Stomach (tissue), 8 donors: ENCODE measurements at regions not wholly inside any gene's neighbourhood (a gene's known extent, or its start where the extent isn't known, plus 50 kb on each side); places are given as distances from the start of the nearest gene placed in this dataset.

Source experiments
- DNase-seq, 2 donors: peaks; one replicate each; pipeline versions ENCODE4 v3.0.0 to v3.0.0-alpha.2; 2013 to 2019
- H3K27ac ChIP-seq, 5 donors: fragments of 200-600 bp in 4 of 5; sonication (generic) in 4 of 5; one replicate each; pipeline ENCODE4 v1.5.1; 2013 to 2019; ENCODE audit warnings: mild to moderate bottlenecking in 1 of 5, moderate library complexity in 1 of 5
- H3K27me3 ChIP-seq, 3 donors: fragments of 200-600 bp; sonication (generic); one replicate each; pipeline ENCODE4 v1.5.1; 2017 to 2019; ENCODE audit warnings: mixed run types in 1 of 3
- H3K36me3 ChIP-seq, 4 donors: fragments of 200-600 bp; sonication (generic); 1 replicate in 3 of 4; 2 replicates in 1 of 4; pipeline ENCODE4 v1.5.1; 2016 to 2019
- H3K4me1 ChIP-seq, 4 donors: fragments of 200-600 bp; sonication (generic); one replicate each; pipeline ENCODE4 v1.5.1; 2016 to 2019
- H3K4me3 ChIP-seq, 4 donors: fragments of 200-600 bp; sonication (generic) in 3 of 4; one replicate each; pipeline ENCODE4 v1.5.1; 2016 to 2019; ENCODE audit warnings: mild to moderate bottlenecking in 1 of 4
- H3K9me3 ChIP-seq, 4 donors: fragments of 200-600 bp; sonication (generic); one replicate each; pipeline ENCODE4 v1.5.1; 2016 to 2019
- CTCF ChIP-seq, 7 experiments: fragments of 450-650 bp in 4 of 7; fragments of 200-600 bp in 3 of 7; sonication (generic) in 3 of 7; IDR thresholded peaks; one replicate each; pipeline ENCODE4 v1.5.1; 2016 to 2019; ENCODE audit warnings: antibody characterized with exemption in 7 of 7, control low read depth in 2 of 7, mild to moderate bottlenecking in 1 of 7
- EP300 ChIP-seq: sonication (generic); formaldehyde crosslinking; IDR thresholded peaks from one replicate; pipeline ENCODE4 v1.6.1; 2017; ENCODE audit warnings: antibody characterized with exemption
- POLR2A ChIP-seq, 4 donors: fragments of 450-650 bp; IDR thresholded peaks; one replicate each; pipeline ENCODE4 v1.6.1; 2016; ENCODE audit warnings: antibody characterized with exemption in 4 of 4, control low read depth in 2 of 4, mild to moderate bottlenecking in 1 of 4, moderate library complexity in 1 of 4
- POLR2AphosphoS5 ChIP-seq, 3 donors: sonication (generic); formaldehyde crosslinking; IDR thresholded peaks; one replicate each; pipeline ENCODE4 v1.6.1; 2016; ENCODE audit warnings: antibody characterized with exemption in 3 of 3
- WGBS, 5 donors: extraction: QIAGEN DNeasy Blood & Tissue Kit in 3 of 5; methylation state at CpG; one replicate each; pipeline versions ENCODE4 v1.1.5 to v1.1.7; 2013 to 2018; 5-methylcytosine and 5-hydroxymethylcytosine counted together
- intact Hi-C: fragments of 100-400 bp; cut with DNase I; formaldehyde crosslinking; loops from one replicate; pipeline ENCODE4 v1.15.1; 2023; ENCODE audit warnings: low total_unique reads
- donor health status: healthy with polysubstance abuse.
- donor health status: Bipolar disorder and iron deficiency.
- donor health status: healthy.

DNA sequence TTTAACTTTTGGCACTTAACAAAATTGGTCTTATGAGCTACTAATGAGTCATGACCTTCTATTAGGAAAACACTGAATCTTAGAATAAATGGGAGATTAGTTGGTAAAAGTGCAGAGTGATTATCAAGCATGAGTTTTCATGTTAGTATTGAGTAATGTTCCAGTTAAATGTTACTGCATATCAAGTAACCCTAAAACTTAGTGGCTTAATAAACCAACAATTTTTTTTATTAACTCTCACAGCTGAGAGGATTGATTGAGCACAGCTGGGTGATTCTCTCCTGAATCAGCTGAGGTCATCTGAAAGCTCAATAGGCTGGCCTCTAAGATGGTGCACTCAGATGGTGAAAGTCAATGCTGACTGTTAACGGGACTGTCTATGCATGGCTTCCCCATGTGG is 248.6 kb downstream of the BCL11B start:
- Histone ChIP-seq H3K4me3 (no peak overlapping the region), H3K4me1 (no peaks in the 10 kb centered on the region), H3K36me3 (no peaks in the 10 kb centered on the region), H3K27me3 (peaks cover 0 to 7% (median 0%) of the 10 kb centered on the region in 3 donors), H3K9me3 (no peaks in the 10 kb centered on the region), H3K27ac (no peak overlapping the region)
- TF ChIP-seq POLR2A (IDR thresholded peaks at IDR 0.05) (no peak), CTCF (IDR thresholded peaks at IDR 0.05) (no peak), EP300 (no peak), POLR2AphosphoS5 (IDR thresholded peaks at IDR 0.05) (no peak)
- intact Hi-C loops = no loop called here
- 29 to 80% (median 49%) methylated on average over 1 of the region's 1 CpG for WGBS, 5 donors
- DNase-seq = no peak

GRCh38 chr14:99024926-99025325 is 247.1 kb downstream of the BCL11B start:
- H3K27me3 ChIP-seq = peaks cover 0 to 7% (median 0%) of the 10 kb centered on the region in 3 donors
- H3K4me3 ChIP-seq = no peak overlapping the region
- intact Hi-C loops = no loop called here
- no peak overlapping the region for H3K27ac ChIP-seq
- no peak for DNase-seq
- H3K9me3 ChIP-seq = no peaks in the 10 kb centered on the region
- 57 to 78% (median 68%) methylated on average over 4 of the region's 4 CpGs for WGBS, 5 donors
- no peaks in the 10 kb centered on the region for H3K4me1 ChIP-seq
- TF ChIP-seq POLR2AphosphoS5 (IDR thresholded peaks at IDR 0.05) = no peak
- TF ChIP-seq POLR2A (IDR thresholded peaks at IDR 0.05) = no peak
- TF ChIP-seq EP300 = no peak
- no peak for TF ChIP-seq CTCF (IDR thresholded peaks at IDR 0.05)
- H3K36me3 ChIP-seq = no peaks in the 10 kb centered on the region

DNA sequence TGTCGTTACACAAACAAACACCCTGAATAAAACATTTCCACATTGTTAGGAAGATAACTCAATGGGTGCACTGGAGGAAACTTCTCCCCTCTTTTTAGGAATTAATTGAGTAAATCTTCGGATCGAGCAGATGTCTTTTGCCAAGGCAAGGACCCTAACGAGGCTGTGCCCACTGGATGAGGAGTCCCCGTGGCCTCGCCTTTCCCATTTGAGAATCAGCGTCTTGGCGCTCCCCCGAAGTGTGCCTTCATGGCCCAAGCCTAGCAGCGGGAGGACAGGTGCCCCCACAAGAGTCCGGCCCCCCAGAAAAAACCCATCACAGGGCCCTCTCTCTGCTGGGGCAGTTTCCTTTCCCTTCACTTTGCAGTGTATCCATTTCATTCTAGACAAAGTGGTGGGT is 246.6 kb downstream of the BCL11B start:
- intact Hi-C loops = no loop called here
- Histone ChIP-seq H3K4me1 (no peaks in the 10 kb centered on the region), H3K9me3 (no peaks in the 10 kb centered on the region), H3K4me3 (no peak overlapping the region), H3K36me3 (no peaks in the 10 kb centered on the region), H3K27me3 (peaks cover 0 to 7% (median 0%) of the 10 kb centered on the region in 3 donors), H3K27ac (no peak overlapping the region)
- WGBS, 5 donors = 86 to 97% (median 92%) methylated on average over 11 of the region's 11 CpGs
- TF ChIP-seq POLR2A (IDR thresholded peaks at IDR 0.05) (no peak), CTCF (IDR thresholded peaks at IDR 0.05) (no peak), EP300 (no peak), POLR2AphosphoS5 (IDR thresholded peaks at IDR 0.05) (no peak)
- no peak for DNase-seq

- DNase-seq = no peak
- 34 to 81% (median 59%) methylated on average over 2 of the region's 2 CpGs for WGBS, 5 donors
- Histone ChIP-seq H3K4me1 (no peaks in the 10 kb centered on the region), H3K36me3 (no peaks in the 10 kb centered on the region), H3K27ac (no peak overlapping the region), H3K4me3 (no peak overlapping the region), H3K27me3 (peaks cover 0 to 7% (median 0%) of the 10 kb centered on the region in 3 donors), H3K9me3 (no peaks in the 10 kb centered on the region)
- TF ChIP-seq POLR2A (IDR thresholded peaks at IDR 0.05) (no peak), CTCF (IDR thresholded peaks at IDR 0.05) (no peak), EP300 (no peak)
- intact Hi-C loops = no loop called here
Observed at GRCh38 chr14:99026471-99026870, 245.5 kb downstream of the BCL11B start.
